Astrocyte of the spinal cord (primary cell): ENCODE measurements at regions not wholly inside any gene's neighbourhood (a gene's known extent, or its start where the extent isn't known, plus 50 kb on each side); places are given as distances from the start of the nearest gene placed in this dataset.
"Not testable (repeated sequence)": the region's sequence is repeated elsewhere in the genome, so short reads cannot be mapped to it uniquely, and the experiment has no call there.

Experiments used
- DNase-seq: peaks from one replicate; pipeline ENCODE4 v3.0.0; 2011; ENCODE audit warnings: low read depth, low spot score
- H3K4me3 ChIP-seq: 2 replicates; pipeline ENCODE4 v1.5.1; 2011; ENCODE audit warnings: low read depth, mild to moderate bottlenecking, low read length, moderate library complexity
- CTCF ChIP-seq: IDR thresholded peaks from 2 replicates; pipeline ENCODE4 v1.5.1; 2012; ENCODE audit warnings: low read depth, mild to moderate bottlenecking, low read length, inconsistent platforms
- in situ Hi-C: cut with HindIII; loops from 2 replicates; pipeline ENCODE4 v1.10.0; 2017; ENCODE audit warnings: low sequenced_read_pairs

- no peak overlapping the region for H3K4me3 ChIP-seq
- no peak for TF ChIP-seq CTCF
- no peak for DNase-seq
- in situ Hi-C loops, result no loop called here
Observed at GRCh38 chr6:134414793-134415192, 96.9 kb upstream of the SGK1 start.

GRCh38 chr6:134413241-134413643 lies 95.3 kb upstream of the SGK1 start:
- TF ChIP-seq CTCF, result no peak
- H3K4me3 ChIP-seq, result no peak overlapping the region
- no peak for DNase-seq
- in situ Hi-C loops, result no loop called here

GRCh38 chr6:134410541-134410940 lies 92.6 kb upstream of the SGK1 start:
- H3K4me3 ChIP-seq, result no peak overlapping the region
- DNase-seq, result no peak
- in situ Hi-C loops, result no loop called here
- no peak for TF ChIP-seq CTCF

GRCh38 chr6:134407791-134408190 lies 89.9 kb upstream of the SGK1 start:
- no peak overlapping the region for H3K4me3 ChIP-seq
- no peak for DNase-seq
- TF ChIP-seq CTCF, result no peak
- in situ Hi-C loops, result no loop called here

GRCh38 chr6:134406311-134406710 lies 88.4 kb upstream of the SGK1 start:
- in situ Hi-C loops, result no loop called here

GRCh38 chr6:134405386-134406087 lies 87.6 kb upstream of the SGK1 start:
- DNase-seq, result no peak
- in situ Hi-C loops, result no loop called here
- no peak overlapping the region for H3K4me3 ChIP-seq
- TF ChIP-seq CTCF, result no peak

More at GRCh38 chr6:134406311-134406710, 88.4 kb upstream of the SGK1 start:
- no peak for TF ChIP-seq CTCF
- H3K4me3 ChIP-seq, result no peak overlapping the region
- DNase-seq, result no peak

GRCh38 chr6:134403312-134403711 lies 85.4 kb upstream of the SGK1 start:
- DNase-seq, in situ Hi-C loops, H3K4me3 ChIP-seq: not testable (repeated sequence)
